ENCODE measurements at regions not wholly inside any gene's neighbourhood (a gene's known extent, or its start where the extent isn't known, plus 50 kb on each side); places are given as distances from the start of the nearest gene placed in this dataset.

- H3K27ac ChIP-seq (ENCODE audit: low read depth, low read length): no peak overlapping the region
Observed at GRCh38 chr20:53748821-53749421, 155.3 kb upstream of the ZNF217 start.

GRCh38 chr20:53748176-53748575 is 154.5 kb upstream of the ZNF217 start:
- Histone ChIP-seq H3K9me3 (ENCODE audit: control insufficient read depth, insufficient read depth, low read length) (no peaks in the 10 kb centered on the region), H3K27ac (ENCODE audit: low read depth, low read length) (no peak overlapping the region), H3K9ac (ENCODE audit: low read depth, low read length) (no peak overlapping the region), H3K36me3 (ENCODE audit: control insufficient read depth, insufficient read depth, low read length) (no peaks in the 10 kb centered on the region), H3K27me3 (ENCODE audit: control insufficient read depth, insufficient read depth, low read length) (no peaks in the 10 kb centered on the region), H3K4me1 (ENCODE audit: control insufficient read depth, insufficient read depth, low read length) (peaks cover 33% of the 10 kb centered on the region), H3K4me3 (ENCODE audit: low read depth, low read length) (no peak overlapping the region)

More at GRCh38 chr20:53748821-53749421, 155.3 kb upstream of the ZNF217 start:
- no peak overlapping the region for H3K4me3 ChIP-seq (ENCODE audit: low read depth, low read length)
- H3K4me1 ChIP-seq (ENCODE audit: control insufficient read depth, insufficient read depth, low read length): peaks cover 37% of the 10 kb centered on the region
- H3K9me3 ChIP-seq (ENCODE audit: control insufficient read depth, insufficient read depth, low read length): no peaks in the 10 kb centered on the region
- no peak overlapping the region for H3K9ac ChIP-seq (ENCODE audit: low read depth, low read length)
- H3K36me3 ChIP-seq (ENCODE audit: control insufficient read depth, insufficient read depth, low read length): no peaks in the 10 kb centered on the region
- no peaks in the 10 kb centered on the region for H3K27me3 ChIP-seq (ENCODE audit: control insufficient read depth, insufficient read depth, low read length)

- H3K27ac ChIP-seq (ENCODE audit: low read depth, low read length): no peak overlapping the region
- H3K4me1 ChIP-seq (ENCODE audit: control insufficient read depth, insufficient read depth, low read length): peaks cover 38% of the 10 kb centered on the region
- H3K36me3 ChIP-seq (ENCODE audit: control insufficient read depth, insufficient read depth, low read length): no peaks in the 10 kb centered on the region
- H3K9ac ChIP-seq (ENCODE audit: low read depth, low read length): no peak overlapping the region
- H3K27me3 ChIP-seq (ENCODE audit: control insufficient read depth, insufficient read depth, low read length): no peaks in the 10 kb centered on the region
- H3K4me3 ChIP-seq (ENCODE audit: low read depth, low read length): no peak overlapping the region
- H3K9me3 ChIP-seq (ENCODE audit: control insufficient read depth, insufficient read depth, low read length): no peaks in the 10 kb centered on the region
Observed at GRCh38 chr20:53743607-53744260, 150.1 kb upstream of the ZNF217 start.

GRCh38 chr20:53742685-53743081 is 149.0 kb upstream of the ZNF217 start:
- Histone ChIP-seq H3K4me1 (ENCODE audit: control insufficient read depth, insufficient read depth, low read length) (peaks cover 49% of the 10 kb centered on the region), H3K9ac (ENCODE audit: low read depth, low read length) (no peak overlapping the region), H3K27ac (ENCODE audit: low read depth, low read length) (no peak overlapping the region), H3K4me3 (ENCODE audit: low read depth, low read length) (no peak overlapping the region), H3K27me3 (ENCODE audit: control insufficient read depth, insufficient read depth, low read length) (no peaks in the 10 kb centered on the region), H3K36me3 (ENCODE audit: control insufficient read depth, insufficient read depth, low read length) (no peaks in the 10 kb centered on the region), H3K9me3 (ENCODE audit: control insufficient read depth, insufficient read depth, low read length) (no peaks in the 10 kb centered on the region)

GRCh38 chr20:53741726-53742028 is 148.0 kb upstream of the ZNF217 start:
- Histone ChIP-seq H3K9ac (ENCODE audit: low read depth, low read length) (no peak overlapping the region), H3K27ac (ENCODE audit: low read depth, low read length) (peak overlapping the region; percentile 43), H3K9me3 (ENCODE audit: control insufficient read depth, insufficient read depth, low read length) (no peaks in the 10 kb centered on the region), H3K4me1 (ENCODE audit: control insufficient read depth, insufficient read depth, low read length) (peaks cover 59% of the 10 kb centered on the region), H3K36me3 (ENCODE audit: control insufficient read depth, insufficient read depth, low read length) (no peaks in the 10 kb centered on the region), H3K4me3 (ENCODE audit: low read depth, low read length) (no peak overlapping the region), H3K27me3 (ENCODE audit: control insufficient read depth, insufficient read depth, low read length) (no peaks in the 10 kb centered on the region)

GRCh38 chr20:53739799-53740785 is 146.5 kb upstream of the ZNF217 start:
- H3K27me3 ChIP-seq (ENCODE audit: control insufficient read depth, insufficient read depth, low read length): no peaks in the 10 kb centered on the region
- peaks cover 72% of the 10 kb centered on the region for H3K4me1 ChIP-seq (ENCODE audit: control insufficient read depth, insufficient read depth, low read length)
- peak overlapping the region; percentile 92 for H3K27ac ChIP-seq (ENCODE audit: low read depth, low read length)
- H3K9me3 ChIP-seq (ENCODE audit: control insufficient read depth, insufficient read depth, low read length): no peaks in the 10 kb centered on the region
- peak overlapping the region; percentile 42 for H3K9ac ChIP-seq (ENCODE audit: low read depth, low read length)
- H3K36me3 ChIP-seq (ENCODE audit: control insufficient read depth, insufficient read depth, low read length): no peaks in the 10 kb centered on the region
- peak overlapping the region; percentile 32 for H3K4me3 ChIP-seq (ENCODE audit: low read depth, low read length)

GRCh38 chr20:53738945-53739798 is 145.5 kb upstream of the ZNF217 start:
- Histone ChIP-seq H3K4me3 (ENCODE audit: low read depth, low read length) (peak overlapping the region; percentile 32; the same call in 1 of the 2 replicates), H3K9me3 (ENCODE audit: control insufficient read depth, insufficient read depth, low read length) (no peaks in the 10 kb centered on the region), H3K27ac (ENCODE audit: low read depth, low read length) (peak overlapping the region; percentile 92), H3K9ac (ENCODE audit: low read depth, low read length) (peak overlapping the region; percentile 42; the same call in 1 of the 2 replicates), H3K36me3 (ENCODE audit: control insufficient read depth, insufficient read depth, low read length) (no peaks in the 10 kb centered on the region), H3K27me3 (ENCODE audit: control insufficient read depth, insufficient read depth, low read length) (no peaks in the 10 kb centered on the region), H3K4me1 (ENCODE audit: control insufficient read depth, insufficient read depth, low read length) (peaks cover 67% of the 10 kb centered on the region)

GRCh38 chr20:53738039-53738944 is 144.7 kb upstream of the ZNF217 start:
- peak overlapping the region; percentile 14; the same call in 1 of the 2 replicates for H3K9ac ChIP-seq (ENCODE audit: low read depth, low read length)
- H3K9me3 ChIP-seq (ENCODE audit: control insufficient read depth, insufficient read depth, low read length): no peaks in the 10 kb centered on the region
- H3K4me1 ChIP-seq (ENCODE audit: control insufficient read depth, insufficient read depth, low read length): peaks cover 64% of the 10 kb centered on the region
- peak overlapping the region; percentile 92 for H3K27ac ChIP-seq (ENCODE audit: low read depth, low read length)
- no peak overlapping the region; the same call in 1 of the 2 replicates for H3K4me3 ChIP-seq (ENCODE audit: low read depth, low read length)
- no peaks in the 10 kb centered on the region for H3K27me3 ChIP-seq (ENCODE audit: control insufficient read depth, insufficient read depth, low read length)
- no peaks in the 10 kb centered on the region for H3K36me3 ChIP-seq (ENCODE audit: control insufficient read depth, insufficient read depth, low read length)

- H3K9me3 ChIP-seq (ENCODE audit: control insufficient read depth, insufficient read depth, low read length): no peaks in the 10 kb centered on the region
- peak overlapping the region; percentile 92 for H3K27ac ChIP-seq (ENCODE audit: low read depth, low read length)
- no peaks in the 10 kb centered on the region for H3K27me3 ChIP-seq (ENCODE audit: control insufficient read depth, insufficient read depth, low read length)
- H3K36me3 ChIP-seq (ENCODE audit: control insufficient read depth, insufficient read depth, low read length): no peaks in the 10 kb centered on the region
- H3K9ac ChIP-seq (ENCODE audit: low read depth, low read length): peak overlapping the region; percentile 57; the same call in 1 of the 2 replicates
- H3K4me1 ChIP-seq (ENCODE audit: control insufficient read depth, insufficient read depth, low read length): peaks cover 64% of the 10 kb centered on the region
- H3K4me3 ChIP-seq (ENCODE audit: low read depth, low read length): peak overlapping the region; percentile 2; the same call in 1 of the 2 replicates
Observed at GRCh38 chr20:53737396-53738038, 143.9 kb upstream of the ZNF217 start.
